H1 (cell line): ENCODE measurements at regions not wholly inside any gene's neighbourhood (a gene's known extent, or its start where the extent isn't known, plus 50 kb on each side); places are given as distances from the start of the nearest gene placed in this dataset.

Experiments
- CTCF ChIA-PET: fragments of 300-600 bp; sonication (Branson Sonifier 250); formaldehyde crosslinking; loops from one replicate; lab custom pipeline; 2021; ENCODE audit not compliant: partially characterized antibody; lab: Charles Lee
- POLR2A ChIA-PET: fragments of 300-600 bp; sonication (Branson Sonifier 250); formaldehyde crosslinking; loops from one replicate; lab custom pipeline; 2021; ENCODE audit warnings: inconsistent platforms; ENCODE audit not compliant: partially characterized antibody; lab: Charles Lee
- DNase-seq, 2 experiments: peaks; one replicate each; pipeline versions ENCODE4 v3.0.0 to v3.0.0-alpha.2; 2010 to 2022; ENCODE audit warnings: low spot score in 2 of 2, low read depth in 1 of 2, mixed read lengths in 1 of 2
- FAIRE-seq: peaks from 2 replicates; lab custom pipeline; 2011; peaks lifted over from hg19 to GRCh38; lab: Jason Lieb, UNC
- H2AFZ ChIP-seq: 2 replicates; pipeline ENCODE4 v1.8.1; 2012; ENCODE audit warnings: low read length, inconsistent platforms
- H2AK5ac ChIP-seq: 2 replicates; pipeline ENCODE4 v1.6.1; 2013; ENCODE audit warnings: low read depth, low read length
- H2BK120ac ChIP-seq: replicated peaks from 2 replicates; pipeline ENCODE3; 2013; ENCODE audit warnings: low read depth, low read length, inconsistent platforms
- H2BK12ac ChIP-seq: 2 replicates; pipeline ENCODE4 v1.6.1; 2013; ENCODE audit warnings: low read depth, low read length
- H2BK15ac ChIP-seq: 2 replicates; pipeline ENCODE4 v1.6.1; 2013; ENCODE audit warnings: low read length
- H2BK20ac ChIP-seq: 2 replicates; pipeline ENCODE4 v1.6.1; 2013; ENCODE audit warnings: low read length
- H2BK5ac ChIP-seq: 2 replicates; pipeline ENCODE4 v1.6.1; 2013; ENCODE audit warnings: low read depth, low read length
- H3K14ac ChIP-seq: 2 replicates; pipeline ENCODE4 v1.6.1; 2013; ENCODE audit warnings: inconsistent platforms; ENCODE audit not compliant: insufficient read length
- H3K18ac ChIP-seq: 2 replicates; pipeline ENCODE4 v1.6.1; 2013; ENCODE audit warnings: low read length; ENCODE audit errors: extremely low read depth
- H3K23ac ChIP-seq: 2 replicates; pipeline ENCODE4 v1.6.1; 2013; ENCODE audit warnings: inconsistent platforms; ENCODE audit not compliant: insufficient read length
- H3K23me2 ChIP-seq: 2 replicates; pipeline ENCODE4 v1.6.1; 2013; ENCODE audit warnings: low read depth, low read length
- H3K27ac ChIP-seq: 2 replicates; pipeline ENCODE4 v1.6.1; 2011; ENCODE audit warnings: low read depth, low read length, inconsistent platforms
- H3K27me3 ChIP-seq, 4 experiments: replicated peaks in 1 of 4; 1 replicate in 1 of 4; 2 replicates in 3 of 4; pipeline versions ENCODE4 v1.6.1 to v1.8.1; 2011 to 2013; ENCODE audit warnings: low read length in 3 of 4, mild to moderate bottlenecking in 3 of 4, inconsistent platforms in 2 of 4, mixed read lengths in 2 of 4, moderate library complexity in 1 of 4; ENCODE audit not compliant: control insufficient read depth in 3 of 4, insufficient read depth in 3 of 4; ENCODE audit errors: extremely low read depth in 1 of 4
- H3K36me3 ChIP-seq, 4 experiments: 2 replicates each; pipeline versions ENCODE4 v1.6.1 to v1.8.1; 2011 to 2013; ENCODE audit warnings: mild to moderate bottlenecking in 4 of 4, low read length in 3 of 4, moderate library complexity in 2 of 4, control low read depth in 1 of 4, inconsistent platforms in 1 of 4; ENCODE audit not compliant: insufficient read depth in 4 of 4, control insufficient read depth in 2 of 4
- H3K4ac ChIP-seq: replicated peaks from 2 replicates; pipeline ENCODE3; 2013; ENCODE audit warnings: low read length, low read depth, mixed read lengths, inconsistent platforms; ENCODE audit not compliant: insufficient read length
- H3K4me1 ChIP-seq, 4 experiments: replicated peaks in 1 of 4; 1 replicate in 1 of 4; 2 replicates in 3 of 4; pipeline versions ENCODE4 v1.6.1 to v1.8.1; 2011 to 2013; ENCODE audit warnings: low read length in 3 of 4, inconsistent platforms in 2 of 4, mixed read lengths in 1 of 4; ENCODE audit not compliant: insufficient read depth in 4 of 4, control insufficient read depth in 3 of 4
- H3K4me2 ChIP-seq, 2 experiments: 2 replicates each; pipeline versions ENCODE4 v1.6.1 to v1.8.1; 2011 to 2013; ENCODE audit warnings: low read depth in 2 of 2, low read length in 2 of 2, control low read depth in 1 of 2, inconsistent platforms in 1 of 2, mild to moderate bottlenecking in 1 of 2; ENCODE audit not compliant: insufficient read depth in 1 of 2
- H3K4me3 ChIP-seq, 4 experiments: fragments of 200-600, 300-600 bp in 1 of 4; sonication (generic), shearing (Covaris generic), sonication (Bioruptor Twin) in 1 of 4; 2 replicates each; pipeline versions ENCODE4 v1.5.1 to v1.8.1; 2011 to 2016; ENCODE audit warnings: low read length in 4 of 4, low read depth in 3 of 4, control low read depth in 2 of 4, inconsistent platforms in 2 of 4, mild to moderate bottlenecking in 2 of 4, mixed read lengths in 1 of 4, moderate library complexity in 1 of 4; ENCODE audit not compliant: insufficient read depth in 2 of 4; ENCODE audit errors: extremely low read depth in 1 of 4
- H3K56ac ChIP-seq: replicated peaks from 2 replicates; pipeline ENCODE3; 2013; ENCODE audit warnings: low read depth, mild to moderate bottlenecking, mixed read lengths, low read length, inconsistent platforms; ENCODE audit not compliant: insufficient read length
- H3K79me1 ChIP-seq: 2 replicates; pipeline ENCODE4 v1.6.1; 2013; ENCODE audit warnings: low read depth, low read length, control low read depth
- H3K79me2 ChIP-seq, 2 experiments: 2 replicates each; pipeline versions ENCODE4 v1.6.1 to v1.8.1; 2012 to 2013; ENCODE audit warnings: low read length in 2 of 2, mild to moderate bottlenecking in 2 of 2, inconsistent platforms in 1 of 2; ENCODE audit not compliant: insufficient read depth in 2 of 2, control insufficient read depth in 1 of 2
- H3K9ac ChIP-seq, 4 experiments: replicated peaks in 1 of 4; 1 replicate in 1 of 4; 2 replicates in 3 of 4; pipeline versions ENCODE4 v1.6.1 to v1.8.1; 2011 to 2013; ENCODE audit warnings: low read depth in 3 of 4, low read length in 3 of 4, control low read depth in 2 of 4, mild to moderate bottlenecking in 2 of 4, moderate library complexity in 2 of 4, inconsistent platforms in 1 of 4; ENCODE audit errors: extremely low read depth in 1 of 4
- H3K9me3 ChIP-seq, 2 experiments: 2 replicates each; pipeline versions ENCODE4 v1.6.1 to v1.8.1; 2012 to 2013; ENCODE audit warnings: mild to moderate bottlenecking in 2 of 2, moderate library complexity in 2 of 2, control low read depth in 1 of 2, inconsistent platforms in 1 of 2, low read depth in 1 of 2, low read length in 1 of 2, mixed read lengths in 1 of 2; ENCODE audit not compliant: insufficient read depth in 2 of 2
- H4K20me1 ChIP-seq, 2 experiments: replicated peaks in 1 of 2; 2 replicates each; pipeline versions ENCODE3 to v1.8.1; 2011 to 2013; ENCODE audit warnings: inconsistent platforms in 2 of 2, low read length in 2 of 2, mild to moderate bottlenecking in 1 of 2; ENCODE audit not compliant: insufficient read depth in 2 of 2, control insufficient read depth in 1 of 2
- H4K5ac ChIP-seq: 2 replicates; pipeline ENCODE4 v1.6.1; 2013; ENCODE audit warnings: low read length, low read depth, mixed read lengths, inconsistent platforms; ENCODE audit not compliant: insufficient read length
- H4K8ac ChIP-seq: 2 replicates; pipeline ENCODE4 v1.8.0; 2013; ENCODE audit warnings: mild to moderate bottlenecking, moderate library complexity, low read length, inconsistent platforms; ENCODE audit not compliant: insufficient read depth; ENCODE audit errors: extremely low read depth
- H4K91ac ChIP-seq: replicated peaks from 2 replicates; pipeline ENCODE3; 2013; ENCODE audit warnings: low read length, mixed read lengths, inconsistent platforms; ENCODE audit not compliant: insufficient read length
- ATF3 ChIP-seq: IDR thresholded peaks from 2 replicates; pipeline ENCODE4 v1.6.1; 2011; ENCODE audit warnings: low read depth, mild to moderate bottlenecking, low read length; ENCODE audit not compliant: insufficient read depth
- BRCA1 ChIP-seq: IDR thresholded peaks from 2 replicates; pipeline ENCODE4 v1.6.1; 2012; ENCODE audit warnings: low read depth, low read length, improper control_type of control experiment
- CBX5 ChIP-seq: fragments of 300-800, 300-1000 bp; sonication (generic); IDR thresholded peaks from 2 replicates; pipeline ENCODE4 v1.7.1; 2016; ENCODE audit warnings: antibody characterized with exemption, low read length, low read depth
- FOSL1 ChIP-seq: IDR thresholded peaks from 2 replicates; pipeline ENCODE4 v1.6.1; 2011; ENCODE audit warnings: mild to moderate bottlenecking, low read depth, low read length, moderate library complexity; ENCODE audit not compliant: insufficient read depth
- NANOG ChIP-seq: IDR thresholded peaks from 2 replicates; pipeline ENCODE4 v1.6.1; 2011; ENCODE audit warnings: low read length, low read depth, mild to moderate bottlenecking, inconsistent platforms; ENCODE audit not compliant: insufficient read depth, poor library complexity, severe bottlenecking
- POLR2A ChIP-seq, 2 experiments: IDR thresholded peaks; 1 replicate in 1 of 2; 2 replicates in 1 of 2; pipeline ENCODE4 v1.6.1; 2011; ENCODE audit warnings: low read depth in 2 of 2, low read length in 2 of 2, mild to moderate bottlenecking in 2 of 2; ENCODE audit errors: control extremely low read depth in 1 of 2
- RBBP5 ChIP-seq: IDR thresholded peaks from 2 replicates; pipeline ENCODE4 v1.7.1; 2012; ENCODE audit warnings: low read depth, mild to moderate bottlenecking, inconsistent platforms, low read length, moderate library complexity, borderline replicate concordance
- RNF2 ChIP-seq: fragments of 200-900, 300-1000 bp; sonication (generic); IDR thresholded peaks from 2 replicates; pipeline ENCODE4 v1.7.1; 2016; ENCODE audit warnings: borderline replicate concordance, low read depth, mild to moderate bottlenecking, antibody characterized with exemption, low read length; ENCODE audit not compliant: poor library complexity, severe bottlenecking; ENCODE audit errors: missing control alignments
- SAP30 ChIP-seq: fragments of 300-600 bp; sonication (generic); IDR thresholded peaks from 2 replicates; pipeline ENCODE4 v1.7.1; 2012; ENCODE audit warnings: low read length, moderate library complexity, mild to moderate bottlenecking, inconsistent platforms; ENCODE audit not compliant: insufficient read depth, insufficient replicate concordance
- SIX5 ChIP-seq: IDR thresholded peaks from 2 replicates; pipeline ENCODE4 v1.6.1; 2011; ENCODE audit warnings: mild to moderate bottlenecking, low read depth, low read length
- TAF7 ChIP-seq: optimal IDR thresholded peaks from 2 replicates; pipeline ENCODE3; 2011; ENCODE audit warnings: low read depth, mild to moderate bottlenecking, inconsistent platforms, low read length, moderate library complexity, borderline replicate concordance
- TBP ChIP-seq: IDR thresholded peaks from 2 replicates; pipeline ENCODE4 v1.6.1; 2011; ENCODE audit warnings: low read depth, low read length, improper control_type of control experiment
- WGBS, 2 experiments: shearing (Covaris generic) in 1 of 2; methylation state at CpG; one replicate each; pipeline versions ENCODE4 v1.1.6 to v1.1.7; 2013 to 2015; ENCODE audit warnings: low lambda C conversion rate in 2 of 2, mixed read lengths in 2 of 2, inconsistent platforms in 1 of 2, low coverage in 1 of 2, missing lambda C conversion rate in 1 of 2; ENCODE audit not compliant: insufficient replicate concordance in 2 of 2, insufficient coverage in 1 of 2, insufficient read length in 1 of 2; ENCODE audit errors: extremely low coverage in 1 of 2, missing lambda C conversion rate in 1 of 2; 5-methylcytosine and 5-hydroxymethylcytosine counted together

GRCh38 chr9:86675805-86676204 lies 271.5 kb downstream of the GAS1 start:
- H3K4me3 ChIP-seq, result no peak overlapping the region
- WGBS, 2 experiments, result 89% methylated on average over 5 of the region's 5 CpGs; no CpG with 5 or more reads in 1 of the 2 experiments
- no peaks in the 10 kb centered on the region for H3K4me1 ChIP-seq
- POLR2A ChIA-PET, result interaction anchor here (0.6 kb wide), 1 partner anchor 790 kb away, joined by 3 read pairs; no protein-coding TSS in a partner anchor
- no peaks in the 10 kb centered on the region for H3K79me2 ChIP-seq
- no peak overlapping the region for H3K56ac ChIP-seq
- H3K18ac ChIP-seq, result no peak overlapping the region
- CTCF ChIA-PET, result interaction anchor here (0.9 to 1.6 kb wide), 3 partner anchors 9 to 36 kb away, joined by 3 to 8 read pairs (median 3); no protein-coding TSS in a partner anchor
- no peak overlapping the region for H3K27ac ChIP-seq
- no peak overlapping the region for H2BK120ac ChIP-seq
- H4K8ac ChIP-seq, result no peak overlapping the region
- H3K36me3 ChIP-seq, result no peaks in the 10 kb centered on the region
- H2BK5ac ChIP-seq, result no peak overlapping the region
- H3K4ac ChIP-seq, result no peak overlapping the region
- H3K23me2 ChIP-seq, result no peaks in the 10 kb centered on the region
- no peaks in the 10 kb centered on the region for H4K20me1 ChIP-seq
- no peaks in the 10 kb centered on the region for H3K27me3 ChIP-seq
- H2BK12ac ChIP-seq, result no peak overlapping the region
- no peak overlapping the region for H2AK5ac ChIP-seq
- no peak overlapping the region for H3K9ac ChIP-seq
- H3K9me3 ChIP-seq, result 0 out of 4 replicates have a peak, but pooled peaks cover 0 to 1% of the 10 kb centered on the region in 2 experiments
- H2BK15ac ChIP-seq, result no peak overlapping the region
- H4K91ac ChIP-seq, result no peak overlapping the region
- H2AFZ ChIP-seq, result no peak overlapping the region
- no peak for TF ChIP-seq BRCA1
- TF ChIP-seq NANOG, result no peak
- TF ChIP-seq FOSL1, result no peak
- TF ChIP-seq TAF7, result no peak
- TF ChIP-seq RBBP5, result no peak
- no peak for TF ChIP-seq SIX5
- TF ChIP-seq POLR2A (IDR thresholded peaks at IDR 0.05; ENCODE audit: control extremely low read depth in 1 of 2, low read depth in 2 of 2, low read length in 2 of 2), result no peak
- no peak for TF ChIP-seq TBP
- no peak for TF ChIP-seq SAP30
- TF ChIP-seq RNF2, result no peak
- no peak for TF ChIP-seq ATF3
- no peak for TF ChIP-seq CBX5
- H3K23ac ChIP-seq, result no peak overlapping the region
- H4K5ac ChIP-seq, result no peak overlapping the region
- no peak for DNase-seq
- H3K79me1 ChIP-seq, result no peaks in the 10 kb centered on the region
- H2BK20ac ChIP-seq, result no peak overlapping the region
- FAIRE-seq, result no peak
- no peak overlapping the region for H3K14ac ChIP-seq
- no peak overlapping the region for H3K4me2 ChIP-seq
